ENCODE measurements at regions not wholly inside any gene's neighbourhood (a gene's known extent, or its start where the extent isn't known, plus 50 kb on each side); places are given as distances from the start of the nearest gene placed in this dataset.

DNA sequence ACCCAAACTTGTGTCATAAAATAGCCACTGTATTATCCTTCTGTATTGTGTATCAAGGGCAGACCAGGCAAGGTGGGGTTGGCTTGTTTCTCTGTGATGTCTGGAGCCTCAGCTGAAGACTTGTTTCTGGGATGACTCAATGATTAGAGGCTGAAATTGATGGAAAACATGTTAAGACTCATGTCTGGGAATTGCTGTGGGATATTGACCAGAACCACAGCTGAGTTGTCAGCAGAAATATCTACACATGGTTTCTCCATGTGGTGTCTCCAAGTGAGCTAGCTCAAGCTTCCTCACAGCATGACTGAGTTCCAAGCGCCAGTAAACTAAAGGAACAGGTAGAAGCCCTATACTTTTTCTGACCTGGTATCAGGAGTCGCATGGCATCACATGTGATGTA is 128.5 kb upstream of the SYNDIG1 start:
- TF ChIP-seq, protein P1, sequence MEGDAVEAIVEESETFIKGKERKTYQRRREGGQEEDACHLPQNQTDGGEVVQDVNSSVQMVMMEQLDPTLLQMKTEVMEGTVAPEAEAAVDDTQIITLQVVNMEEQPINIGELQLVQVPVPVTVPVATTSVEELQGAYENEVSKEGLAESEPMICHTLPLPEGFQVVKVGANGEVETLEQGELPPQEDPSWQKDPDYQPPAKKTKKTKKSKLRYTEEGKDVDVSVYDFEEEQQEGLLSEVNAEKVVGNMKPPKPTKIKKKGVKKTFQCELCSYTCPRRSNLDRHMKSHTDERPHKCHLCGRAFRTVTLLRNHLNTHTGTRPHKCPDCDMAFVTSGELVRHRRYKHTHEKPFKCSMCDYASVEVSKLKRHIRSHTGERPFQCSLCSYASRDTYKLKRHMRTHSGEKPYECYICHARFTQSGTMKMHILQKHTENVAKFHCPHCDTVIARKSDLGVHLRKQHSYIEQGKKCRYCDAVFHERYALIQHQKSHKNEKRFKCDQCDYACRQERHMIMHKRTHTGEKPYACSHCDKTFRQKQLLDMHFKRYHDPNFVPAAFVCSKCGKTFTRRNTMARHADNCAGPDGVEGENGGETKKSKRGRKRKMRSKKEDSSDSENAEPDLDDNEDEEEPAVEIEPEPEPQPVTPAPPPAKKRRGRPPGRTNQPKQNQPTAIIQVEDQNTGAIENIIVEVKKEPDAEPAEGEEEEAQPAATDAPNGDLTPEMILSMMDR (IDR thresholded peaks at IDR 0.05): no peak
- no peak for TF ChIP-seq POLR2A (IDR thresholded peaks at IDR 0.05)

Measured in heart left ventricle (tissue), 13 donors.